OCI-LY3 (cell line): ENCODE measurements at regions not wholly inside any gene's neighbourhood (a gene's known extent, or its start where the extent isn't known, plus 50 kb on each side); places are given as distances from the start of the nearest gene placed in this dataset.

Source experiments
- H2AFZ ChIP-seq: fragments of 200-600, 300-600 bp; shearing (Covaris generic); 2 replicates; pipeline ENCODE4 v1.6.0; 2014; ENCODE audit warnings: antibody characterized with exemption, low read depth, low read length
- H3K27ac ChIP-seq: fragments of 200-600, 300-600 bp; sonication (generic); 2 replicates; pipeline ENCODE4 v1.5.1; 2014; ENCODE audit warnings: mild to moderate bottlenecking, low read length, moderate library complexity, mixed read lengths
- H3K27me3 ChIP-seq: fragments of 200-600, 300-600 bp; sonication (generic); 2 replicates; pipeline ENCODE4 v1.6.1; 2014; ENCODE audit warnings: low read depth, low read length, mixed read lengths
- H3K36me3 ChIP-seq: fragments of 200-600, 300-600 bp; sonication (generic); replicated peaks from 2 replicates; pipeline ENCODE3; 2014; ENCODE audit warnings: low read depth, low read length, mixed read lengths
- H3K4me1 ChIP-seq: fragments of 300-600, 200-600 bp; sonication (generic); 2 replicates; pipeline ENCODE4 v1.6.1; 2014; ENCODE audit warnings: low read length, mixed read lengths
- H3K4me2 ChIP-seq: fragments of 200-600, 300-600 bp; sonication (generic); 2 replicates; pipeline ENCODE4 v1.6.1; 2014; ENCODE audit warnings: low read length, mixed read lengths
- H3K4me3 ChIP-seq: fragments of 300-600, 200-600 bp; sonication (generic); 2 replicates; pipeline ENCODE4 v1.5.1; 2014; ENCODE audit warnings: antibody characterized with exemption, mild to moderate bottlenecking, low read length, moderate library complexity
- H3K79me2 ChIP-seq: fragments of 300-600, 200-600 bp; shearing (Covaris generic); 2 replicates; pipeline ENCODE4 v1.6.1; 2014; ENCODE audit warnings: mild to moderate bottlenecking, low read length, mixed read lengths
- H3K9ac ChIP-seq: fragments of 300-600, 200-600 bp; shearing (Covaris generic); 2 replicates; pipeline ENCODE4 v1.6.0; 2014; ENCODE audit warnings: mild to moderate bottlenecking, low read length, moderate library complexity
- H3K9me3 ChIP-seq: fragments of 200-600, 300-600 bp; shearing (Covaris generic); 2 replicates; pipeline ENCODE4 v1.6.1; 2014; ENCODE audit warnings: low read length, mixed read lengths; ENCODE audit not compliant: insufficient read depth
- H4K20me1 ChIP-seq: fragments of 200-600, 300-600 bp; sonication (generic); 2 replicates; pipeline ENCODE4 v1.6.1; 2016; ENCODE audit warnings: low read length, mixed read lengths; ENCODE audit not compliant: insufficient read depth
- CTCF ChIP-seq: fragments of 200-600, 300-600 bp; sonication (generic); IDR thresholded peaks from 2 replicates; pipeline ENCODE4 v1.5.1; 2014; ENCODE audit warnings: antibody characterized with exemption, low read length, low read depth
- EZH2phosphoT487 ChIP-seq: fragments of 200-600 bp; shearing (Covaris generic); IDR thresholded peaks from 2 replicates; pipeline ENCODE4 v1.6.1; 2018; ENCODE audit warnings: antibody characterized with exemption, mixed run types, low read depth

- Histone ChIP-seq H3K9ac (no peak overlapping the region), H3K27me3 (0 out of 2 replicates have a peak, but pooled peaks cover 4% of the 10 kb centered on the region), H3K36me3 (no peaks in the 10 kb centered on the region), H2AFZ (no peak overlapping the region), H4K20me1 (no peaks in the 10 kb centered on the region), H3K27ac (no peak overlapping the region), H3K4me3 (no peak overlapping the region), H3K4me1 (no peaks in the 10 kb centered on the region), H3K9me3 (peaks cover 17% of the 10 kb centered on the region; the same call in 1 of the 2 replicates), H3K4me2 (no peak overlapping the region), H3K79me2 (no peaks in the 10 kb centered on the region)
- TF ChIP-seq EZH2phosphoT487 (no peak), CTCF (no peak)
These were observed 66.3 kb upstream of the HSD17B12 start for GRCh38 chr11:43614214-43614613.

- no peak overlapping the region for H2AFZ ChIP-seq
- peaks cover 5% of the 10 kb centered on the region; the same call in 1 of the 2 replicates for H3K9me3 ChIP-seq
- no peak overlapping the region for H3K27ac ChIP-seq
- no peaks in the 10 kb centered on the region for H3K36me3 ChIP-seq
- H3K4me2 ChIP-seq: no peak overlapping the region
- no peak overlapping the region for H3K9ac ChIP-seq
- H3K4me3 ChIP-seq: no peak overlapping the region
- TF ChIP-seq EZH2phosphoT487: no peak
- TF ChIP-seq CTCF: no peak
- H3K4me1 ChIP-seq: no peaks in the 10 kb centered on the region
- no peaks in the 10 kb centered on the region for H3K79me2 ChIP-seq
- H4K20me1 ChIP-seq: no peaks in the 10 kb centered on the region
- H3K27me3 ChIP-seq: 0 out of 2 replicates have a peak, but pooled peaks cover 4% of the 10 kb centered on the region
These were observed 60.6 kb upstream of the HSD17B12 start for GRCh38 chr11:43619863-43620505.

GRCh38 chr11:43626798-43627197 is 53.7 kb upstream of the HSD17B12 start:
- no peaks in the 10 kb centered on the region for H3K79me2 ChIP-seq
- no peak overlapping the region for H3K27ac ChIP-seq
- TF ChIP-seq CTCF (no peak), EZH2phosphoT487 (no peak)
- no peak overlapping the region for H2AFZ ChIP-seq
- H3K36me3 ChIP-seq: no peaks in the 10 kb centered on the region
- no peak overlapping the region for H3K4me3 ChIP-seq
- no peaks in the 10 kb centered on the region for H4K20me1 ChIP-seq
- H3K9ac ChIP-seq: no peak overlapping the region
- no peaks in the 10 kb centered on the region for H3K9me3 ChIP-seq
- H3K27me3 ChIP-seq: peaks cover 14% of the 10 kb centered on the region
- no peak overlapping the region for H3K4me2 ChIP-seq
- H3K4me1 ChIP-seq: no peaks in the 10 kb centered on the region
